ENCODE measurements at regions not wholly inside any gene's neighbourhood (a gene's known extent, or its start where the extent isn't known, plus 50 kb on each side); places are given as distances from the start of the nearest gene placed in this dataset.

GRCh38 chrX:7462110-7462509, 314.2 kb upstream of the PUDP start:
- TF ChIP-seq CTCF (IDR thresholded peaks at IDR 0.05) = no peak
- TF ChIP-seq POLR2A (IDR thresholded peaks at IDR 0.05) = no peak
